ENCODE measurements at regions not wholly inside any gene's neighbourhood (a gene's known extent, or its start where the extent isn't known, plus 50 kb on each side); places are given as distances from the start of the nearest gene placed in this dataset.
"Not testable (repeated sequence)": the region's sequence is repeated elsewhere in the genome, so short reads cannot be mapped to it uniquely, and the experiment has no call there.

GRCh38 chr13:44848920-44849676 is 140.2 kb downstream of the NUFIP1 start:
- no peak for DNase-seq (ENCODE audit: low spot score)

- DNase-seq (ENCODE audit: low spot score) = not testable (repeated sequence)
Observed at GRCh38 chr13:44845281-44846058, 143.8 kb downstream of the NUFIP1 start.

GRCh38 chr13:44844786-44845185 is 144.5 kb downstream of the NUFIP1 start:
- no peak for DNase-seq (ENCODE audit: low spot score)

- no peak for DNase-seq (ENCODE audit: low spot score)
Observed at GRCh38 chr13:44843403-44843802, 145.9 kb downstream of the NUFIP1 start.

- DNase-seq (ENCODE audit: low spot score) = no peak
Observed at GRCh38 chr13:44842158-44842557, 147.1 kb downstream of the NUFIP1 start.

GRCh38 chr13:44840131-44840530 is 149.1 kb downstream of the NUFIP1 start:
- DNase-seq (ENCODE audit: low spot score) = no peak

- no peak for DNase-seq (ENCODE audit: low spot score)
Observed at GRCh38 chr13:44837250-44837649, 152.0 kb downstream of the NUFIP1 start.

GRCh38 chr13:44834404-44834803 is 154.9 kb downstream of the NUFIP1 start:
- no peak for DNase-seq (ENCODE audit: low spot score)

GRCh38 chr13:44833626-44834025 is 155.6 kb downstream of the NUFIP1 start:
- no peak for DNase-seq (ENCODE audit: low spot score)

GRCh38 chr13:44833139-44833538 is 156.1 kb downstream of the NUFIP1 start:
- no peak for DNase-seq (ENCODE audit: low spot score)

GRCh38 chr13:44826591-44827350 is 162.5 kb downstream of the NUFIP1 start:
- no peak for DNase-seq (ENCODE audit: low spot score)

GRCh38 chr13:44825953-44826352 is 163.3 kb downstream of the NUFIP1 start:
- DNase-seq (ENCODE audit: low spot score) = no peak

GRCh38 chr13:44823555-44823954 is 165.7 kb downstream of the NUFIP1 start:
- DNase-seq (ENCODE audit: low spot score) = not testable (repeated sequence)

- no peak for DNase-seq (ENCODE audit: low spot score)
Observed at GRCh38 chr13:44822291-44822690, 167.0 kb downstream of the NUFIP1 start.

- no peak for DNase-seq (ENCODE audit: low spot score)
Observed at GRCh38 chr13:44819772-44820171, 169.5 kb downstream of the NUFIP1 start.

GRCh38 chr13:44819245-44819644 is 170.0 kb downstream of the NUFIP1 start:
- no peak for DNase-seq (ENCODE audit: low spot score)

GRCh38 chr13:44818428-44818827 is 170.8 kb downstream of the NUFIP1 start:
- no peak for DNase-seq (ENCODE audit: low spot score)

GRCh38 chr13:44818016-44818415 is 171.3 kb downstream of the NUFIP1 start:
- no peak for DNase-seq (ENCODE audit: low spot score)

GRCh38 chr13:44817131-44817671 is 172.1 kb downstream of the NUFIP1 start:
- no peak for DNase-seq (ENCODE audit: low spot score)

GRCh38 chr13:44816701-44817100 is 172.6 kb downstream of the NUFIP1 start:
- no peak for DNase-seq (ENCODE audit: low spot score)

GRCh38 chr13:44815623-44816022 is 173.6 kb downstream of the NUFIP1 start:
- peak; percentile 42 for DNase-seq (ENCODE audit: low spot score)

- no peak for DNase-seq (ENCODE audit: low spot score)
Observed at GRCh38 chr13:44814836-44815235, 174.4 kb downstream of the NUFIP1 start.

All from LoVo (cell line).